Ovary (tissue), 7 donors: ENCODE measurements at regions not wholly inside any gene's neighbourhood (a gene's known extent, or its start where the extent isn't known, plus 50 kb on each side); places are given as distances from the start of the nearest gene placed in this dataset.

ENCODE experiments used
- DNase-seq, 5 donors: peaks; one replicate each; pipeline ENCODE4 v3.0.0-alpha.2; 2019 to 2020
- H3K27ac ChIP-seq, 2 donors: fragments of 200-600 bp; one replicate each; pipeline versions ENCODE4 v1.5.1 to v1.8.0; 2019 to 2022
- H3K27me3 ChIP-seq: fragments of 200-600 bp; one replicate; pipeline ENCODE4 v1.8.0; 2022
- H3K36me3 ChIP-seq: fragments of 200-600 bp; sonication (generic); one replicate; pipeline ENCODE4 v1.5.1; 2019
- H3K4me1 ChIP-seq: one replicate; pipeline ENCODE4 v1.8.1; 2013; ENCODE audit warnings: mild to moderate bottlenecking, moderate library complexity; ENCODE audit not compliant: insufficient read depth
- H3K4me3 ChIP-seq: fragments of 200-600 bp; sonication (generic); one replicate; pipeline ENCODE4 v1.5.1; 2017
- H3K9me3 ChIP-seq, 2 donors: fragments of 200-600 bp in 1 of 2; sonication (generic) in 1 of 2; one replicate each; pipeline versions ENCODE4 v1.5.1 to v1.8.1; 2013 to 2019; ENCODE audit warnings: mild to moderate bottlenecking in 1 of 2, moderate library complexity in 1 of 2
- EP300 ChIP-seq: sonication (generic); formaldehyde crosslinking; IDR thresholded peaks from one replicate; pipeline ENCODE4 v1.6.1; 2017; ENCODE audit warnings: antibody characterized with exemption
- POLR2A ChIP-seq: fragments of 450-650 bp; IDR thresholded peaks from one replicate; pipeline ENCODE4 v1.6.1; 2017; ENCODE audit warnings: antibody characterized with exemption, mild to moderate bottlenecking, moderate library complexity
- WGBS, 3 donors: extraction: QIAGEN DNeasy Blood & Tissue Kit in 1 of 3; methylation state at CpG; one replicate each; pipeline versions ENCODE4 v1.1.5 to v1.1.7; 2013 to 2017; 5-methylcytosine and 5-hydroxymethylcytosine counted together
- intact Hi-C, 4 donors: fragments of 100-400 bp; cut with DNase I; formaldehyde crosslinking; loops; one replicate each; pipeline versions ENCODE4 v1.11.0 to v1.15.1; 2022 to 2023
- TF ChIP-seq, protein P1 (sequence below), 3 donors: fragments of 450-650 bp in 2 of 3; fragments of 200-600 bp in 1 of 3; IDR thresholded peaks; one replicate each; pipeline versions ENCODE4 v1.5.1 to v1.8.0; 2016 to 2022; ENCODE audit warnings: antibody characterized with exemption in 3 of 3, mild to moderate bottlenecking in 1 of 3
- donor health status: DM: no; HTN: no; CAD: no; lungs with moderate emphysema.
- donor health status: DM: no; HTN: no; CAD: no.
- donor health status: Bipolar disorder and iron deficiency.
- donor health status: DM: no; HTN: no; CAD: no.
- donor health status: DM: yes; HTN: yes; CAD: no.

DNA sequence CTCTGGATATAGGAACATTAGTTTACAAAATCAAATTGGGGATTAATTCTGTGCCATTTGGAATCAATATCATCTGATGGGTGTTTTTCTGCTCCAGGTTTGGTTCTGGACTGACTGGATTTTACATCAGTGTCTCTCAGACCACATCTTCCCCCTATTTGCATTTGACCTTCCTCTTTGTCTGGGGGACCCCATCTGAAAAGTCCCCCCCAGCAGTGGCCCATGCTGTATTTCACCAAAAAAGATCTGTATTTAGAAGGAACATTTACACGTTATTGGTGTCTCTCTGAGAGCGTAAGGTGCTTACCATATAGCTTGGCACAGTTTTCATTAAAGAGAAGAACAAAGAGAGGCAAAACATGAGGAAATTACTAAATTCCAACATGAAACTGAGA, 215.6 kb upstream of the CLINT1 start:
- H3K4me3 ChIP-seq, result no peak overlapping the region
- no peaks in the 10 kb centered on the region for H3K36me3 ChIP-seq
- intact Hi-C loops, result loop anchor here in 2 of 4 donors (10.0 kb wide), 3 partner anchors 90 to 1030 kb away; no protein-coding TSS in a partner anchor
- TF ChIP-seq, protein P1, sequence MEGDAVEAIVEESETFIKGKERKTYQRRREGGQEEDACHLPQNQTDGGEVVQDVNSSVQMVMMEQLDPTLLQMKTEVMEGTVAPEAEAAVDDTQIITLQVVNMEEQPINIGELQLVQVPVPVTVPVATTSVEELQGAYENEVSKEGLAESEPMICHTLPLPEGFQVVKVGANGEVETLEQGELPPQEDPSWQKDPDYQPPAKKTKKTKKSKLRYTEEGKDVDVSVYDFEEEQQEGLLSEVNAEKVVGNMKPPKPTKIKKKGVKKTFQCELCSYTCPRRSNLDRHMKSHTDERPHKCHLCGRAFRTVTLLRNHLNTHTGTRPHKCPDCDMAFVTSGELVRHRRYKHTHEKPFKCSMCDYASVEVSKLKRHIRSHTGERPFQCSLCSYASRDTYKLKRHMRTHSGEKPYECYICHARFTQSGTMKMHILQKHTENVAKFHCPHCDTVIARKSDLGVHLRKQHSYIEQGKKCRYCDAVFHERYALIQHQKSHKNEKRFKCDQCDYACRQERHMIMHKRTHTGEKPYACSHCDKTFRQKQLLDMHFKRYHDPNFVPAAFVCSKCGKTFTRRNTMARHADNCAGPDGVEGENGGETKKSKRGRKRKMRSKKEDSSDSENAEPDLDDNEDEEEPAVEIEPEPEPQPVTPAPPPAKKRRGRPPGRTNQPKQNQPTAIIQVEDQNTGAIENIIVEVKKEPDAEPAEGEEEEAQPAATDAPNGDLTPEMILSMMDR (IDR thresholded peaks at IDR 0.05), result no peak
- TF ChIP-seq EP300 (no peak), POLR2A (no peak)
- peaks cover 6% of the 10 kb centered on the region for H3K4me1 ChIP-seq
- H3K9me3 ChIP-seq, result no peaks in the 10 kb centered on the region
- H3K27ac ChIP-seq, result no peak overlapping the region
- DNase-seq, result no peak
- 88 to 92% (median 92%) methylated on average over 2 of the region's 2 CpGs for WGBS, 3 donors
- H3K27me3 ChIP-seq, result no peaks in the 10 kb centered on the region

DNA sequence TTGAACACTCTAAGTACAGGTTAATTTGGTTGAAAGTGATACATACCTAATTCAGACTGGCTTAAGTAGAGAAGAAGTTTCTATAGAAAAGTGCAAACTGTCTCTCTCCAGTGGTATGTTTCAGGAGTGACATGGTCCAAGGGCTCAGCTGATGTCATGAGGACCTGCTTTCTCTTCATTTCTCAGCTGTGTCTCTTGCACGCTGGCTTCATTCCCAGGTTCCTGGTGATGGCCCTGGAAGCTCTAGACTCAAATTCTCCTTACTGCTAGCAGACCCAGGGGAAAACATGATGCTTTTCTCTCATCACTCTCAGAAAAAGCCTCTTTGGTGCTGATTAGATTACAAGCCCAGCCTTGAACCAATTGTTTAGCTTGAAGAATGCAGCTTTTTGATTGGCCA, 211.9 kb upstream of the CLINT1 start:
- Histone ChIP-seq H3K27me3 (no peaks in the 10 kb centered on the region), H3K9me3 (no peaks in the 10 kb centered on the region), H3K27ac (no peak overlapping the region), H3K4me1 (peaks cover 14% of the 10 kb centered on the region), H3K4me3 (no peak overlapping the region), H3K36me3 (no peaks in the 10 kb centered on the region)
- peak in 2 of 5 donors; percentile 24 to 31 for DNase-seq
- intact Hi-C loops, result loop anchor here in 2 of 4 donors (10.0 kb wide), 3 partner anchors 94 to 1034 kb away; no protein-coding TSS in a partner anchor
- TF ChIP-seq EP300 (no peak), POLR2A (no peak)
- TF ChIP-seq, protein P1 (IDR thresholded peaks at IDR 0.05), result no peak
- 61 to 74% (median 72%) methylated on average over 1 of the region's 1 CpG for WGBS, 3 donors

- H3K4me1 ChIP-seq, result peaks cover 19% of the 10 kb centered on the region
Measured at GRCh38 chr5:158069838-158070237, 210.9 kb upstream of the CLINT1 start.

GRCh38 chr5:158068964-158069363, 210.0 kb upstream of the CLINT1 start:
- DNase-seq, result peak; percentile 24 to 68 (median 36)
- H3K4me1 ChIP-seq, result peaks cover 25% of the 10 kb centered on the region
- intact Hi-C loops, result no loop called here
- H3K9me3 ChIP-seq, result no peaks in the 10 kb centered on the region
- no peak overlapping the region for H3K4me3 ChIP-seq
- WGBS, 3 donors, result 10 to 26% (median 14%) methylated on average over 4 of the region's 4 CpGs
- no peaks in the 10 kb centered on the region for H3K36me3 ChIP-seq
- peak overlapping the region in 1 of 2 donors; percentile 46 for H3K27ac ChIP-seq
- H3K27me3 ChIP-seq, result no peaks in the 10 kb centered on the region
- TF ChIP-seq, protein P1 (IDR thresholded peaks at IDR 0.05), result no peak
- TF ChIP-seq POLR2A (no peak), EP300 (no peak)

More at GRCh38 chr5:158069838-158070237, 210.9 kb upstream of the CLINT1 start:
- TF ChIP-seq EP300 (no peak), POLR2A (no peak)
- TF ChIP-seq, protein P1 (IDR thresholded peaks at IDR 0.05), result no peak
- Histone ChIP-seq H3K9me3 (no peaks in the 10 kb centered on the region), H3K4me3 (no peak overlapping the region), H3K27me3 (no peaks in the 10 kb centered on the region), H3K27ac (peak overlapping the region in 1 of 2 donors; percentile 46), H3K36me3 (no peaks in the 10 kb centered on the region)
- intact Hi-C loops, result loop anchor here in 2 of 4 donors (10.0 kb wide), 3 partner anchors 95 to 1035 kb away; no protein-coding TSS in a partner anchor
- DNase-seq, result no peak
- WGBS, 3 donors, result 50 to 53% (median 52%) methylated on average over 2 of the region's 2 CpGs
